ENCODE measurements at regions not wholly inside any gene's neighbourhood (a gene's known extent, or its start where the extent isn't known, plus 50 kb on each side); places are given as distances from the start of the nearest gene placed in this dataset.

DNA sequence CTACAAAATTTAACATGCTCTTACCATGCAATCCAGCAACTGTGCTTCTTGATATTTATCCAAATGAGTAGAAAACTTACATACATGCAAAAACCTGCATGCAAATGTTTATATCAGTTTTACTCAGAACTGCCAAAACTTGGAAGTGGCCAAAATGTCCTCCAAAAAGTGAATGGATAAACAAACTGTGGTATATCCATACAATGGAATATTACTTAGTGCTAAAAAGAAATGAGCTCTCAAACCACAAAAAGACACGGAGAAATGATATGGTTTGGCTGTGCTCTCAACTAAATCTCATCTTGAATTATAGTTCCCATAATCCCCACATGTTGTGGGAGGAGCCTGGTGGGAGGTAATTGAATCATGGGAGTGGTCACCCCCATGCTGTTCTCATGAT, 267.2 kb downstream of the ZEB2 start:
- DNase-seq = no peak
- 93 to 100% (median 100%) methylated on average over 1 of the region's 1 CpG for WGBS, 5 donors
- no peak overlapping the region for H3K4me3 ChIP-seq
- TF ChIP-seq, protein P1, sequence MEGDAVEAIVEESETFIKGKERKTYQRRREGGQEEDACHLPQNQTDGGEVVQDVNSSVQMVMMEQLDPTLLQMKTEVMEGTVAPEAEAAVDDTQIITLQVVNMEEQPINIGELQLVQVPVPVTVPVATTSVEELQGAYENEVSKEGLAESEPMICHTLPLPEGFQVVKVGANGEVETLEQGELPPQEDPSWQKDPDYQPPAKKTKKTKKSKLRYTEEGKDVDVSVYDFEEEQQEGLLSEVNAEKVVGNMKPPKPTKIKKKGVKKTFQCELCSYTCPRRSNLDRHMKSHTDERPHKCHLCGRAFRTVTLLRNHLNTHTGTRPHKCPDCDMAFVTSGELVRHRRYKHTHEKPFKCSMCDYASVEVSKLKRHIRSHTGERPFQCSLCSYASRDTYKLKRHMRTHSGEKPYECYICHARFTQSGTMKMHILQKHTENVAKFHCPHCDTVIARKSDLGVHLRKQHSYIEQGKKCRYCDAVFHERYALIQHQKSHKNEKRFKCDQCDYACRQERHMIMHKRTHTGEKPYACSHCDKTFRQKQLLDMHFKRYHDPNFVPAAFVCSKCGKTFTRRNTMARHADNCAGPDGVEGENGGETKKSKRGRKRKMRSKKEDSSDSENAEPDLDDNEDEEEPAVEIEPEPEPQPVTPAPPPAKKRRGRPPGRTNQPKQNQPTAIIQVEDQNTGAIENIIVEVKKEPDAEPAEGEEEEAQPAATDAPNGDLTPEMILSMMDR (IDR thresholded peaks at IDR 0.05 in 8 of 11, conservative IDR thresholded peaks at IDR 0.05 in 3 of 11) = no peak
- TF ChIP-seq POLR2AphosphoS5 (IDR thresholded peaks at IDR 0.05) = no peak
- no peak for TF ChIP-seq POLR2A (IDR thresholded peaks at IDR 0.05)
- H3K4me1 ChIP-seq = peaks cover 0 to 32% (median 13%) of the 10 kb centered on the region in 6 donors
- H3K36me3 ChIP-seq = peaks cover 0 to 30% (median 2%) of the 10 kb centered on the region in 6 donors
- H3K9me3 ChIP-seq = peaks cover 6 to 45% (median 43%) of the 10 kb centered on the region in 8 donors
- intact Hi-C loops (cut with DNase I; ENCODE audit: low total_unique reads) = no loop called here
- no peak overlapping the region for H3K27ac ChIP-seq
- no peaks in the 10 kb centered on the region for H3K27me3 ChIP-seq (replicated peaks in 1 of 7)

DNA sequence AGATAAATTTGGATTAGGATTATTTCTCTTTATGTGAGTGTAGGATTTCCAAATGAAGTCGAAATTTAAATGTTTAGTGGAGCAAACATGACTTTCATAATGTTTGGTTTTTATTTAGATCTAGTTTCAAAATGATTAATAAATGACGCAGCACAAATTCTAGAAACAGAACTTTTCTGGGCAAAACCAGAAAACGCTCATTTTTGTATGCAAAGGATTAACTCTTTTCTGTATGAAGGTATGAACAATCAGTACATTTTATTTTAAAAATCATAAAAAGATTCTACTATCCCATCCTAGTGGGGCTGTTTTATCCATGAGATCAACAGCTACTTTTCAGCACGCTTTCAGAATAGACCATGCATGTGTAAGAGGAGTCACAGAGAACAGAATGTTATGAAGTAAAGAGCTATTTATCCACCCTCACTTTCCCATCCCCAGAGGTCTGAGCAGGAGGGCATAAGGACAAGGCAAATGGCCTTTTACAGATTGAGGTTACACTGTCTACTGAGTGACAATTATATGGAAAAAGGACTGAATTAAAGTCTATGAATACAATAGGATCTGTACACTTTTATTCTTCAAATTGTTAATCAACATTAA, 270.8 kb downstream of the ZEB2 start:
- TF ChIP-seq POLR2AphosphoS5 (IDR thresholded peaks at IDR 0.05) (no peak), POLR2A (IDR thresholded peaks at IDR 0.05) (no peak)
- TF ChIP-seq, protein P1 (IDR thresholded peaks at IDR 0.05 in 8 of 11, conservative IDR thresholded peaks at IDR 0.05 in 3 of 11) = no peak
- peaks cover 0 to 23% (median 9%) of the 10 kb centered on the region in 6 donors for H3K4me1 ChIP-seq
- intact Hi-C loops (cut with DNase I; ENCODE audit: low total_unique reads) = no loop called here
- H3K9me3 ChIP-seq = peaks cover 6 to 26% (median 22%) of the 10 kb centered on the region in 8 donors
- peaks cover 0 to 17% (median 2%) of the 10 kb centered on the region in 6 donors for H3K36me3 ChIP-seq
- peak overlapping the region in 4 of 8 donors; percentile 42 to 60 (median 48) for H3K27ac ChIP-seq
- DNase-seq = no peak
- H3K27me3 ChIP-seq (replicated peaks in 1 of 7) = no peaks in the 10 kb centered on the region
- H3K4me3 ChIP-seq = no peak overlapping the region
- WGBS, 5 donors = 58 to 73% (median 64%) methylated on average over 4 of the region's 4 CpGs

DNA sequence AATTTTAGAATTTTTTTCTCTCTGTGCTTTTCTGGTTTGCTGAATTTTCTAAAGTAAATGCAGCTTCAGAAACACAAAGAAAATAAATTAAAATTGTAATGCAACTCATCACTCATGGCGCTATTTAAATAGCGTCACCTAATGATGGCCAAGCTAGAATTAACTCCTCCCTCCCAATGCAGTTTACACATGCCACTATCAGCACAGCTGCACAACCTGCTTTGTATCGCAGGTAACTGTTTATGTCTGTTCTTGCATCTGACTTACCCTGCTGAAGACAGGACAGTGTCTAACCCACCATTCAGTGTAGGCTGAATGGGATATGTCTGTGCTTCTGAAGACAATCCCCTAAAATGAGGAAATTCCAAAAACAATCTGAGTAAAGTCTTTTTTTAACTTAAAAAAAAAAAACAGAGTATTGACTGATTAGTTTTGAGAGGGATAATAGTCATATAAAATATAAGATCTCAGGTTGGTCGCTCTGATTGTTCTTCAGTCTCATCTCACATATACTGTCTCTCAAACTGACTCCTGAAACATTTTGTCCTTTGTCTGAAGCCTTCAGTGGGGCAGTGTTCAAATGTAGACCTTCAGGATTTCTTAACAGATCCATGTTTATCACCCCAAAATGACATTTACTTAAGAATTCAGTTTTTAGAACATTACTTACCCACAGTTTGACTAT, 271.4 kb downstream of the ZEB2 start:
- H3K27me3 ChIP-seq (replicated peaks in 1 of 7) = no peaks in the 10 kb centered on the region
- intact Hi-C loops (cut with DNase I; ENCODE audit: low total_unique reads) = no loop called here
- H3K4me1 ChIP-seq = peaks cover 0 to 23% (median 9%) of the 10 kb centered on the region in 6 donors
- H3K4me3 ChIP-seq = no peak overlapping the region
- TF ChIP-seq, protein P1 (IDR thresholded peaks at IDR 0.05 in 8 of 11, conservative IDR thresholded peaks at IDR 0.05 in 3 of 11) = no peak
- TF ChIP-seq POLR2A (IDR thresholded peaks at IDR 0.05) = no peak
- TF ChIP-seq POLR2AphosphoS5 (IDR thresholded peaks at IDR 0.05) = no peak
- peaks cover 6 to 19% (median 15%) of the 10 kb centered on the region in 8 donors for H3K9me3 ChIP-seq
- peak overlapping the region in 5 of 8 donors; percentile 10 to 60 (median 47) for H3K27ac ChIP-seq
- no peak for DNase-seq
- 91 to 98% (median 95%) methylated on average over 4 of the region's 4 CpGs for WGBS, 5 donors
- peaks cover 0 to 11% (median 0%) of the 10 kb centered on the region in 6 donors for H3K36me3 ChIP-seq

DNA sequence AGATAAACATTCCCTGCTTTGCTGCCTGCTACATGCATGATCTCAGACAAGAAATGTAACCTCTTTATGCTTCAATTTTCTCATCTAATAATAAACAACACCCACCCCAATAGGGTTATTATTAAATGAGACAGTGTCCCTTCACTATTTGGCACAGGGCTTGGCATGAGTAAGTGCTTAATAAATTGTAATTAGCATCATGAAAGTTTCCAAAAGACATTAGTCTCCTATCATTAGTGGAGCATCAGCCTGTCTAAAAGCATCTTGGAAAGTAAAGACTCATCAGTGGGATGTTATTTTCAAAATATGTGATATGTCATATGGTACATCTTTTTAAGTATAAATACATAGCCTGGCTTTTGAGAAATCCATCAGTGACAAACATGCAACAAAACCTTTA, 275.0 kb downstream of the ZEB2 start:
- no peaks in the 10 kb centered on the region for H3K9me3 ChIP-seq
- TF ChIP-seq, protein P1 (IDR thresholded peaks at IDR 0.05 in 8 of 11, conservative IDR thresholded peaks at IDR 0.05 in 3 of 11) = no peak
- no peak for TF ChIP-seq POLR2AphosphoS5 (IDR thresholded peaks at IDR 0.05)
- TF ChIP-seq POLR2A (IDR thresholded peaks at IDR 0.05) = no peak
- H3K27me3 ChIP-seq (replicated peaks in 1 of 7) = no peaks in the 10 kb centered on the region
- peaks cover 10 to 50% (median 28%) of the 10 kb centered on the region in 6 donors for H3K4me1 ChIP-seq
- no peak for DNase-seq
- no peaks in the 10 kb centered on the region for H3K36me3 ChIP-seq
- H3K4me3 ChIP-seq = no peak overlapping the region
- H3K27ac ChIP-seq = no peak overlapping the region
- intact Hi-C loops (cut with DNase I; ENCODE audit: low total_unique reads) = no loop called here

Data from spleen (tissue), 11 donors.